DMS114 treated with DMSO at 0.1 percent for 48 hours (cell line): ENCODE measurements at regions not wholly inside any gene's neighbourhood (a gene's known extent, or its start where the extent isn't known, plus 50 kb on each side); places are given as distances from the start of the nearest gene placed in this dataset.
"Not testable (repeated sequence)": the region's sequence is repeated elsewhere in the genome, so short reads cannot be mapped to it uniquely, and the experiment has no call there.

ENCODE experiments used
- DNase-seq: peaks from one replicate; lab custom pipeline; 2025; ENCODE audit not compliant: unreplicated experiment; lab: John Stamatoyannopoulos, UW

GRCh38 chr10:9158675-9159074 is 1104.2 kb downstream of the GATA3 start:
- no peak for DNase-seq

DNA sequence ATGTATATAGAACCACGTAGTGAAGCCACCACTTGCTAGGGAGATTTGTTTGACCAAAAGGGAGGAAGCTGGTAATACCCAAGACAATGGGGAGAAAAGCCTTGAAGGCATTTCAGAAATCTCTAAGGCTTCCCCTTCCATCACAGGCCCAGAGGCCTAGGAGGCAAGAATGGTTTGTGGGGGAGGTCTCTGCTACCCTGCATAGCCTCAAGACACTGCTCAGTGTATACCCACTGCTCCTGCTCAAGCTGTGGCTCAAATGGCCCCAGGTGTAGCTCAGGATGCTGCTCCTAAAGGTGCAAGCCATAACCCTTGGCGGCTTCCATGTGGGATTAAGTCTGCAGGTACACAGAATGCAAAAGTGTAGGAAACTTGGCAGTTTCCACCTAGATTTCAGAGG is 1105.8 kb downstream of the GATA3 start:
- DNase-seq, result no peak

GRCh38 chr10:9163699-9164098 is 1109.2 kb downstream of the GATA3 start:
- no peak for DNase-seq

DNA sequence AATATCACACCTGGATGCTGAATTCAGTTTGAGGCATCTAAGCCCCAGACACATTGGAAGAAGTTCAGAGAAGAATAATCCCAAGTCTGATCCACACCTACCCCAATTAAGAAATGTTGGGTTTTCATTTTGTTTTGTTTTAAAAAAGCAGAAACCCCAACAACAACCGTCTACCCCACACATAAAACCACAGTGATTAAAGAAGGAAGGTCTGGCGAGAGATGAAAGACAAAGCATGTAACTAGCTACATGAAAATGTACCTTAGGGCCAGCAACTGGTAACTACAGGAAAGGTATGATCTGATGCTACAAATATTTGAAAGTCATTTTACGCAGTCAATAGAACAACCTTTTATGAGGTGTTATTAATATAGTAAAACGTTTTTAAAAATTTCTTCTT is 1112.3 kb downstream of the GATA3 start:
- DNase-seq, result no peak

DNA sequence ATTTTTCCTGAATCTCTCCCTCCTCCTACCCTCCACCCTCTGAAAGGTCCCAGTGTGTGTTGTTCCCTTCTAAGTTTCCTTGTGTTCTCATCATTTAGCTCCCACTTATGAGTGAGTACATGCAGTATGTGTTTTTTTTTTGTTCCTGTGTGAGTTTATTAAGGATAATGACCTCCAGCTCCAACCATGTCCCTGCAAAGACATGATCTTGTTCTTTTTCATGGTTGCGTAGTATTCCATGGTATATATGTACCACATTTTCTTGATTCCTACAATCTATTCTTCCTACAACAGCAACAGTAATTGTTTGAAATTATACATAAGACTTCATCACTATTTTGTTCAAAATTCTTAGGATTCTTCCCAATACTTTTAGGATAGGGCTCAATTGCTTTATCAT is 1117.8 kb downstream of the GATA3 start:
- DNase-seq, result no peak

DNA sequence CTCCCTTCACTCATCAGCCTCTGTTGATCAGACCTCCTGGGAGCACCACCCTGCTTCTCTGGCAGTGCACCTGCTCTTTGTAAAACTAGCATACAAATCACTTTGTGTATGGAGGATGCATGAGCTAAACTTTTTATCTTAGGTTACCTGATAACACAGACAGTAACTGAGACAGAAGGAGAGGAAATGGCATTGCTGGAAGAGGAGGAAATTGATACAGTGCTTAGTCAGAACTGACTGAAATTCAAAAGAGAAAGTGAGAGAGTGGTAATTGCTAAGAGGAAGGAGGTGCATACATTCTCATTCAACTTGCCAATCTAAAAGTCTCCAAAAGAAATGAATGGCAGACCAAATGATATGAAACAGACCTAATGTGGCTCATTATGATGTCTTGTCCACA is 1120.7 kb downstream of the GATA3 start:
- DNase-seq, result no peak

DNA sequence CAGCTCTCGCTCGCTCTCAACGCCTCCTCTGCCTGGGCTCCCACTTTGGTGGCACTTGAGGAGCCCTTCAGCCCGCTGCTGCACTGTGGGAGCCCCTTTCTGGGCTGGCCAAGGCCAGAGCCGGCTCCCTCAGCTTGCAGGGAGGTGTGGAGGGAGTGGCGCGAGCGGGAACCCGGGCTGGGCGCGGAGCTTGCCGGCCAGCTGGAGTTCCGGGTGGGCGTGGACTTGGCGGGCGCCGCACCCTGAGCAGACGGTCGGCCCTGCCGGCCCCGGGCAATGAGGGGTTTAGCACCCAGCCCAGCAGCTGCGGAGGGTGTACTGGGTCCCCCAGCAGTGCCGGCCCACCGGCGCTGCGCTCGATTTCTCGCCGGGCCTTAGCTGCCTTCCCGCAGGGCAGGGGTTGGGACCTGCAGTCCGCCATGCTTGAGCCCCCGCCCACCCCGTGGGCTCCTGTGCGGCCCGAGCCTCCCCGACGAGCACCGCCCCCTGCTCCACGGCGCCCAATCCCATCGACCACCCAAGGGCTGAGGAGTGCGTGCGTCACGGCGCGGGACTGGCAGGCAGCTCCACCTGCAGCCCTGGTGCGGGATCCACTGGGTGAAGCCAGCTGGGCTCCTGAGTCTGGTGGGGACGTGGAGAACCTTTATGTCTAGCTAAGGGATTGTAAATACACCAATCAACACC is 1128.9 kb downstream of the GATA3 start:
- DNase-seq, result not testable (repeated sequence)

DNA sequence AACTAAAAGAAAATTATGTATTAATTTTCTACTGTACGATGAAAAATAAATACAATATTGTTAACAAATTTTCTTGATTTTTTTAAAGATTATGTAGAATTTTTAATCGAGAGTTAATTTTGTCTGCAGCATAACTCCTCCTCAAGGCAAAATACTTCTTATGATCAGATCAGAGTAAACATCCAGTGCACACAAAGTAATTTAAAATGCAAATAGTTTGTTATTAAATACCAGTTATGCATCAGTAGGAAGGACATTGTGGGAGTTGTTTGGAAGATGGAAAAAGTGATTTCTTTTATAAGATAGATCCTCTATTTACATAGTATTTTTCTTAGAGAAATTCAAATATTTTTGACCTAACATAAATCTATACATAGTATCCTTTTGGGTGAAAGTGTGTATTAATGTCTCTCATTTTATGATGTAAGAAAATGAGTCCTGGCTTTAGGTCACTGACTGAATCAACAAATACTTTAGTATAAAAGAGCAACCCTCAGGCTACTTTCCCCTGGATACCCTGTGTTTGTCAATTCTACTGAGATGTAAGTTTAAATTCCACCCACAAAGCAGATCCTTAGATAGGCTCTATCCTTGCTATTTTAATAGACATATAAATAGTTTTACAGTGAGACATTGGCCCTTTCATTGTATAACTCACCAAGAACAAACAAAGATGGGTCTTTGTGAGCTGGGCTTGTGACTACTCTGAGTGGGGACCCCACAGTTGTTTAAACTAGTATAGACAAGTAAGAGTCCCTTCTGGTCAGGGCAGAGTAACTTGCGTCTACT is 1133.7 kb downstream of the GATA3 start:
- DNase-seq, result no peak

GRCh38 chr10:9189448-9189847 is 1135.0 kb downstream of the GATA3 start:
- no peak for DNase-seq

GRCh38 chr10:9193120-9193519 is 1138.6 kb downstream of the GATA3 start:
- DNase-seq, result no peak

GRCh38 chr10:9195385-9195784 is 1140.9 kb downstream of the GATA3 start:
- no peak for DNase-seq

GRCh38 chr10:9198611-9199010 is 1144.1 kb downstream of the GATA3 start:
- no peak for DNase-seq

DNA sequence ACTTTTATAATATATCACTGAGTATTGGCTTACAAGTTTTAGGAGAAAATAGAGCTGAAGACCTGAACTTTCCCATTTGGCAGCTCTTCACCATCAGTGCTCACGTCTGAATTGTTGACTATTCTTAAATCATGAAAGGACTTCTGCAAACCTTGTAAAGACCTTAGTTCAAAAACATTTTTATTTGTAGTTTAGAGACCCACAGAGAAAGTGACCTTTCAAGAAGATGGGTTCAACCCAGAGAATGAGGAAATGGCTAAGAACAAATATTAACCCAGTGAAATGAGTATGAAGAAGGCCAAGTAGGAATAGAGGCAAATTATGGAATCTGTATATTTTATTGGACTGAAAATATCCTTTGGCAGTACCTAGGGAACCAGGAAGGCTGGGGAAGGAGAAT is 1151.1 kb downstream of the GATA3 start:
- no peak for DNase-seq

DNA sequence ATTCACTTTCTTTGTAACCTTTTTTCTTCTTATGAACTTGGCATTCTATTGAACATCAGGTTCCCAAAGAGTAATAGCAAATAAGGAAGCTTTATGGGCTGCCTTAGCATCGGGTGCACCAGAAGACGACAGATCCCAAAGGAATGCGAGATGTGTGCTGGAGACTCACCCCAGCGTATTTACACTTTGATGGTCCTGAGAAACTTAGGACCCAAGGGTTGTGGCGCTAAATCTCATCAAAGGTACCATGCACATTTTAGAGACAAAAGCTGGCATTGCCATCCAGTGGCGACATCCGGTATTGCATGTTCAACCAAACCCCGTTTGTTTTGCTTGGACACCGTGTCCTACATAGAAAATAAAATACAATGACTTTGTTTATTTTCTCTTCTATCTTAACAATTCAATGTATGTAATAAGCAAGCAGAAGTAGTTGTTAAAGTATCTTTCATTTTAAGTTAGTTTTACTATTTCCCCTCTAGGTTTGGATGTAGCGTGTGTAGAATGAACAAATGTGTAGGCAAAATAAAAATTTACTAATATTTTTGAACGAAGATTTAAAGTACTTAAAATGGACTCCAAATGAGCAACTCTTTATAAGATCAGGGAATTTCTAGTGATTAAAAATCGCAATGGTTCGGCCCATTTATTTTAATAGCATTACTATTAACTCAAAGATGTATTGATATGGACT is 1154.8 kb downstream of the GATA3 start:
- peak; percentile 42 for DNase-seq

DNA sequence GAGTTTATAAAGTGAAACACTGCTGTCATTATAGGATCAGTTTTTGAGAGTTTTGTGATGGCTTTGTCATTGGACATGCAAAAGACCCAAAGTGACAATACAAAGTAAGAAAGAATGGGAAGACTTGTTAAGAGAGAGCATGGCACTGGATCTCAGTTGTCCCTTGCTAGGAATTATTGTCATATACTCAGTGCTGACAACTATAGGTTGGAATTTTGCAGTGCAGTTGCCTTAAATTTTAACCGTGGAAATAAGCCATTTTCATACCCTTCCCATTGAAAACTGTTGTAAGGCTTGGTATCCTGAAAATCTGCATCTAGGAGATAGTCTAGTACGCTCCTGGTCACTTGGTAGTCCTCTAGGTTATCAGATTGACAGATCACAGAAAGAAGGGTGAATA is 1156.7 kb downstream of the GATA3 start:
- no peak for DNase-seq

DNA sequence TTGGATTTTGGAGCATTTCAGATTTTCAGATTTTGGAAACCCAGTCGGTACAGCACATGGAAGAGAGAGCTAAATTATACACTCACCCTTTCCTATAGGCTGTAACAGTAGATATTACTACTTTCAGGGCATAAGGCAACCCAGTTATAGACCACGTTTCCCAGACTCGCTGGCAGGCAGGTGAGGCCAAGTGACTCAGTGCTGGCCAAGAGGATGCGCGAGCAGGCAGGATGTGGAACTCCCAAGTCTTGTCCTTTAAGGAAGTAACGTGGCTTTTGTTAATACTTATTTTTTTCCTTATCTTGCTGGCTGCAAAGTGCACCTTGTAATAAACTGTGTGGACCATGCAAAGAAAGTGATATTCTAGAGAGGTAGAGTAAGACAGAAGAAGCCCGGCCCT is 1160.1 kb downstream of the GATA3 start:
- no peak for DNase-seq

- no peak for DNase-seq
Measured at GRCh38 chr10:9215121-9215520, 1160.6 kb downstream of the GATA3 start.

DNA sequence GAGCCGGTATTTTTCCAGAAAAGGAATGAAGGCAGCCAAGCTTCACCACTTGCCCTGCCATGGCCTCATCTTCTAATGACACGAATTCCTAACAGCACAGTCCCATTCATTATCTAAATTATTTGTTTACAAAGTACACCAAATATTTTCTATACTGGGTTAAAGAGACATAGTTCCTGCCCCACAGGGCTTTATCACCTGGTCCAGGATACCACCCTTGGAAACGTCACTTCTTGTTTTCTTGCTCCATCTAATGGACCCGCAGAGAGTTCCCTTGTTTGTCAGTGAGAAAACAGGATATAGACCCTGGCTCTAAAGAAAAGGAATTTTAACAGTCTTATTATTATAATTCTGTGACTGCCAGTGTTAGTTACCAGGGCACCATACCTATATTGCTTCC is 1165.4 kb downstream of the GATA3 start:
- no peak for DNase-seq

DNA sequence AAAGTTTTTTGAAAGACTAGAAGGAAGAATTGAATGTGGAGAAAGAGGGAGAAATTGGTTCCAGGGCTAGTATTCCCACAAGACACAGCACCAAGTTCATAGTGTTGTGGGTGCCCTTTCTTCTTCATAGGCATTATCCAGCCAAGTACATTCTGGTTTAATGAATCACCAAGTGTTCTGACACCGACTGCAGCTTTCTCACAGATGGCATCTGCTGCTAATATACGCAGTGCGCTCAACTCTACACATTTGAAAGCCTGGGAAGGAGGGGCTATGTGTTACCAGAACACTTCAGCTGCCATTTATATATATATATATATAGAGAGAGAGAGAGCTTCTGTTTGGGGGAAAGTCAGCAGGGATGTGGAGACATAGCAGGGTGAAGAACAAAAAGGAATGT is 1168.4 kb downstream of the GATA3 start:
- no peak for DNase-seq

DNA sequence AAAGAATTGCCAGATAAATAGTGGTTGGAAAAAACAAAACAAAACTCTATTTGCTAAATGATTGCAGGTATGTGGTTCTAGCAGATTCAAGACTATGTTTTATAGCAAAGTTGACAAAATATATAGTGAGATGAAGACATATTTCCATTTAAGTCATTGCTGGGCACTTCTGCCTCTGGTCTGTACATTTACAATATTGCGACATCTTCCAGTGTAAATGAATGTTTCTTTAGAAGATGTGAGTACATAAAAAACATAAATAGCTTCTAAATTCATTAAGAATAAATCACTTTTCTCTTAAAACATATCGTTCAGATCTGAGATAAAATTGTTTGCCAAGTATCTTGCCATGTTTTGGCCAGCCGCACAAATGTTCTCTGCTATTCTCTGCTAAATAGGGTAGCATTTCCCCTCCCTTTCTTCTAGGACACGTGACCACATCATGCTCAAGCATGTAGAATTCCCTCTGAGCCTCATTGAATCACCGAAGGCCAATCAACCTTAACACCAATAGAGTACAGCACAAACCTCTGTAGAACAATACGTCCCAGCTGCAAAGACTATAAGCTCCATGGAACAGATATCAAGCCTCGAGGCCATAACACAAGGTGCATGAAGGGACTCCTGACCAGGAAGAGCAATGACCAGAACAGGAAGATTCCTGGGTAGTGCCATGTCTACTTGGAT is 1173.3 kb downstream of the GATA3 start:
- DNase-seq, result no peak

DNA sequence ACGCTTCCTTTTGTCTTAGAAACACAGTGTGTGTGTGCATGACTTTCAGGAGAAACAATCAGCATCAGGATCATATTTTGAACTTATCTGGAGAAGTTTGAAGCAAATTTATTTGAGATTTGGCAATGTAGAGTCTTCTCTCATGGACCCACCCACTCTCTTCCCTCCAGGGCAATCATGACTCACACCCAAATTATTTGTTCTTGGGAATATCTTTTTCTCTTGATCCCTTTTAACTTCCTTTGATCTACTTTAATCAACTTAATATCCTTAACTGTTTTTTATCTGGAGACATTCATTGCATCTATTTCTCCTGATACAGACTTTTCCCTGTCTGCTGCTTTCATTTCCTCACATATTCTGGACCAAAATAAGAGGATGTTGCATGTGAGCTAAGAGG is 1174.3 kb downstream of the GATA3 start:
- no peak for DNase-seq
